Skeletal muscle satellite cell (primary cell): ENCODE measurements at regions not wholly inside any gene's neighbourhood (a gene's known extent, or its start where the extent isn't known, plus 50 kb on each side); places are given as distances from the start of the nearest gene placed in this dataset.
"Not testable (repeated sequence)": the region's sequence is repeated elsewhere in the genome, so short reads cannot be mapped to it uniquely, and the experiment has no call there.

Experiments
- H3K27me3 ChIP-seq: 2 replicates; pipeline ENCODE4 v1.7.0; 2013; ENCODE audit warnings: low read length; ENCODE audit not compliant: control insufficient read depth, insufficient read depth
- H3K36me3 ChIP-seq: 2 replicates; pipeline ENCODE4 v1.7.0; 2013; ENCODE audit warnings: mild to moderate bottlenecking, control low read depth, low read length; ENCODE audit not compliant: insufficient read depth
- H3K4me1 ChIP-seq: 2 replicates; pipeline ENCODE4 v1.7.0; 2013; ENCODE audit warnings: low read length; ENCODE audit not compliant: control insufficient read depth, insufficient read depth
- H3K4me2 ChIP-seq: 2 replicates; pipeline ENCODE4 v1.7.0; 2013; ENCODE audit warnings: mild to moderate bottlenecking, low read length
- H3K4me3 ChIP-seq: 2 replicates; pipeline ENCODE4 v1.7.0; 2013; ENCODE audit warnings: low read length
- H3K9ac ChIP-seq: 2 replicates; pipeline ENCODE4 v1.7.0; 2013; ENCODE audit warnings: mild to moderate bottlenecking, low read depth, low read length, moderate library complexity
- H3K9me3 ChIP-seq: replicated peaks from 2 replicates; pipeline ENCODE4 v1.7.0; 2013; ENCODE audit warnings: mild to moderate bottlenecking, control low read depth, low read length

- H3K36me3 ChIP-seq, result no peaks in the 10 kb centered on the region
- H3K4me3 ChIP-seq, result no peak overlapping the region
- H3K27me3 ChIP-seq, result no peaks in the 10 kb centered on the region
- no peak overlapping the region for H3K4me2 ChIP-seq
- no peak overlapping the region for H3K9ac ChIP-seq
- no peaks in the 10 kb centered on the region for H3K9me3 ChIP-seq
- no peaks in the 10 kb centered on the region for H3K4me1 ChIP-seq
These were observed 183.2 kb upstream of the MAP3K1 start for GRCh38 chr5:56632199-56632598.

GRCh38 chr5:56631719-56632118 lies 183.6 kb upstream of the MAP3K1 start:
- Histone ChIP-seq H3K4me2 (no peak overlapping the region), H3K9me3 (no peaks in the 10 kb centered on the region)

GRCh38 chr5:56628616-56629015 lies 186.7 kb upstream of the MAP3K1 start:
- not testable (repeated sequence) for H3K36me3 ChIP-seq, H3K4me3 ChIP-seq, H3K9ac ChIP-seq, H3K9me3 ChIP-seq, H3K4me2 ChIP-seq, H3K27me3 ChIP-seq
- peaks cover 14% of the 10 kb centered on the region for H3K4me1 ChIP-seq

More at GRCh38 chr5:56631719-56632118, 183.6 kb upstream of the MAP3K1 start:
- no peak overlapping the region for H3K4me3 ChIP-seq
- H3K27me3 ChIP-seq, result no peaks in the 10 kb centered on the region
- no peak overlapping the region for H3K9ac ChIP-seq
- no peaks in the 10 kb centered on the region for H3K36me3 ChIP-seq
- no peaks in the 10 kb centered on the region for H3K4me1 ChIP-seq

GRCh38 chr5:56625541-56625940 lies 189.8 kb upstream of the MAP3K1 start:
- H3K4me3 ChIP-seq, result no peak overlapping the region
- H3K9me3 ChIP-seq, result no peaks in the 10 kb centered on the region
- H3K4me1 ChIP-seq, result peaks cover 26% of the 10 kb centered on the region
- H3K9ac ChIP-seq, result peak overlapping the region; percentile 47
- no peaks in the 10 kb centered on the region for H3K36me3 ChIP-seq
- no peaks in the 10 kb centered on the region for H3K27me3 ChIP-seq
- no peak overlapping the region for H3K4me2 ChIP-seq

GRCh38 chr5:56624751-56625150 lies 190.6 kb upstream of the MAP3K1 start:
- Histone ChIP-seq H3K4me3 (no peak overlapping the region), H3K9me3 (no peaks in the 10 kb centered on the region), H3K4me2 (no peak overlapping the region), H3K27me3 (no peaks in the 10 kb centered on the region), H3K9ac (no peak overlapping the region), H3K36me3 (no peaks in the 10 kb centered on the region), H3K4me1 (peaks cover 26% of the 10 kb centered on the region)

- Histone ChIP-seq H3K4me2 (no peak overlapping the region), H3K4me3 (no peak overlapping the region), H3K4me1 (peaks cover 26% of the 10 kb centered on the region), H3K36me3 (no peaks in the 10 kb centered on the region), H3K9me3 (no peaks in the 10 kb centered on the region), H3K9ac (peak overlapping the region; percentile 52), H3K27me3 (no peaks in the 10 kb centered on the region)
These were observed 193.2 kb upstream of the MAP3K1 start for GRCh38 chr5:56622141-56622540.

GRCh38 chr5:56620903-56621677 lies 194.3 kb upstream of the MAP3K1 start:
- Histone ChIP-seq H3K4me2 (no peak overlapping the region), H3K4me1 (peaks cover 24% of the 10 kb centered on the region), H3K9me3 (no peaks in the 10 kb centered on the region), H3K27me3 (no peaks in the 10 kb centered on the region), H3K36me3 (no peaks in the 10 kb centered on the region), H3K4me3 (no peak overlapping the region), H3K9ac (peak overlapping the region; percentile 52)

GRCh38 chr5:56617998-56618397 lies 197.4 kb upstream of the MAP3K1 start:
- Histone ChIP-seq H3K4me3 (no peak overlapping the region), H3K36me3 (no peaks in the 10 kb centered on the region), H3K9ac (no peak overlapping the region), H3K27me3 (no peaks in the 10 kb centered on the region), H3K4me2 (no peak overlapping the region), H3K9me3 (no peaks in the 10 kb centered on the region), H3K4me1 (peaks cover 12% of the 10 kb centered on the region)

GRCh38 chr5:56616454-56617160 lies 198.7 kb upstream of the MAP3K1 start:
- H3K4me1 ChIP-seq, result peaks cover 5% of the 10 kb centered on the region

GRCh38 chr5:56615361-56616153 lies 199.8 kb upstream of the MAP3K1 start:
- no peak overlapping the region for H3K4me2 ChIP-seq
- no peaks in the 10 kb centered on the region for H3K27me3 ChIP-seq
- no peaks in the 10 kb centered on the region for H3K9me3 ChIP-seq
- no peak overlapping the region for H3K9ac ChIP-seq
- no peak overlapping the region for H3K4me3 ChIP-seq
- no peaks in the 10 kb centered on the region for H3K4me1 ChIP-seq
- H3K36me3 ChIP-seq, result no peaks in the 10 kb centered on the region

More at GRCh38 chr5:56616454-56617160, 198.7 kb upstream of the MAP3K1 start:
- Histone ChIP-seq H3K9me3 (no peaks in the 10 kb centered on the region), H3K27me3 (no peaks in the 10 kb centered on the region), H3K9ac (no peak overlapping the region), H3K4me3 (no peak overlapping the region), H3K36me3 (no peaks in the 10 kb centered on the region), H3K4me2 (no peak overlapping the region)

GRCh38 chr5:56612759-56613158 lies 202.6 kb upstream of the MAP3K1 start:
- no peak overlapping the region for H3K9ac ChIP-seq
- no peak overlapping the region for H3K4me2 ChIP-seq
- H3K4me3 ChIP-seq, result no peak overlapping the region

More at GRCh38 chr5:56612759-56613158, 202.6 kb upstream of the MAP3K1 start:
- Histone ChIP-seq H3K9me3 (no peaks in the 10 kb centered on the region), H3K27me3 (no peaks in the 10 kb centered on the region), H3K4me1 (no peaks in the 10 kb centered on the region), H3K36me3 (no peaks in the 10 kb centered on the region)
